Thyroid gland (tissue), 4 donors: ENCODE measurements at regions not wholly inside any gene's neighbourhood (a gene's known extent, or its start where the extent isn't known, plus 50 kb on each side); places are given as distances from the start of the nearest gene placed in this dataset.
A peak's percentile ranks its signal among the peaks of the same experiment; 100 is the strongest.

Experiments used
- DNase-seq, 2 donors: peaks; one replicate each; pipeline ENCODE4 v3.0.0-alpha.2; 2019
- H3K27ac ChIP-seq, 3 donors: fragments of 200-600 bp; sonication (generic); 1 replicate in 2 of 3; 2 replicates in 1 of 3; pipeline ENCODE4 v1.5.1; 2016 to 2019; ENCODE audit warnings: mild to moderate bottlenecking in 1 of 3, moderate library complexity in 1 of 3
- H3K27me3 ChIP-seq: fragments of 200-600 bp; sonication (generic); one replicate; pipeline ENCODE4 v1.5.1; 2019
- H3K36me3 ChIP-seq, 2 donors: fragments of 200-600 bp; sonication (generic); one replicate each; pipeline ENCODE4 v1.5.1; 2016 to 2019
- H3K4me1 ChIP-seq, 2 donors: fragments of 200-600 bp; sonication (generic); one replicate each; pipeline ENCODE4 v1.5.1; 2017 to 2019
- H3K4me3 ChIP-seq, 3 donors: fragments of 200-600 bp; sonication (generic); replicated peaks in 1 of 3; 1 replicate in 2 of 3; 2 replicates in 1 of 3; pipeline ENCODE4 v1.5.1; 2016; ENCODE audit warnings: mild to moderate bottlenecking in 1 of 3
- H3K9me3 ChIP-seq: fragments of 200-600 bp; sonication (generic); one replicate; pipeline ENCODE4 v1.5.1; 2017
- POLR2A ChIP-seq, 2 donors: fragments of 450-650 bp; IDR thresholded peaks; one replicate each; pipeline ENCODE4 v1.6.1; 2017; ENCODE audit warnings: antibody characterized with exemption in 2 of 2, mild to moderate bottlenecking in 2 of 2, moderate library complexity in 1 of 2
- WGBS, 2 donors: methylation state at CpG; one replicate each; pipeline ENCODE4 v1.1.5; 2017; 5-methylcytosine and 5-hydroxymethylcytosine counted together
- intact Hi-C: fragments of 100-400 bp; cut with DNase I; formaldehyde crosslinking; loops from one replicate; pipeline ENCODE4 v1.15.1; 2023
- TF ChIP-seq, protein P1 (sequence below), 6 experiments: fragments of 200-600 bp in 3 of 6; fragments of 450-650 bp in 3 of 6; sonication (generic) in 3 of 6; IDR thresholded peaks; one replicate each; pipeline ENCODE4 v1.5.1; 2016 to 2019; ENCODE audit warnings: antibody characterized with exemption in 6 of 6, mild to moderate bottlenecking in 2 of 6, inconsistent platforms in 1 of 6, moderate library complexity in 1 of 6

GRCh38 chr6:11298651-11299420 is 66.4 kb upstream of the NEDD9 start:
- Histone ChIP-seq H3K4me3 (no peak overlapping the region), H3K27ac (peak overlapping the region in 1 of 3 donors; percentile 18), H3K4me1 (peaks cover 8 to 10% of the 10 kb centered on the region in 2 donors), H3K36me3 (no peaks in the 10 kb centered on the region), H3K27me3 (no peaks in the 10 kb centered on the region), H3K9me3 (no peaks in the 10 kb centered on the region)
- 56 to 65% methylated on average over 6 to 9 of the region's 9 CpGs for WGBS, 2 donors
- intact Hi-C loops: no loop called here
- peak; percentile 67 to 71 for DNase-seq
- TF ChIP-seq POLR2A (IDR thresholded peaks at IDR 0.05): no peak
- TF ChIP-seq, protein P1, sequence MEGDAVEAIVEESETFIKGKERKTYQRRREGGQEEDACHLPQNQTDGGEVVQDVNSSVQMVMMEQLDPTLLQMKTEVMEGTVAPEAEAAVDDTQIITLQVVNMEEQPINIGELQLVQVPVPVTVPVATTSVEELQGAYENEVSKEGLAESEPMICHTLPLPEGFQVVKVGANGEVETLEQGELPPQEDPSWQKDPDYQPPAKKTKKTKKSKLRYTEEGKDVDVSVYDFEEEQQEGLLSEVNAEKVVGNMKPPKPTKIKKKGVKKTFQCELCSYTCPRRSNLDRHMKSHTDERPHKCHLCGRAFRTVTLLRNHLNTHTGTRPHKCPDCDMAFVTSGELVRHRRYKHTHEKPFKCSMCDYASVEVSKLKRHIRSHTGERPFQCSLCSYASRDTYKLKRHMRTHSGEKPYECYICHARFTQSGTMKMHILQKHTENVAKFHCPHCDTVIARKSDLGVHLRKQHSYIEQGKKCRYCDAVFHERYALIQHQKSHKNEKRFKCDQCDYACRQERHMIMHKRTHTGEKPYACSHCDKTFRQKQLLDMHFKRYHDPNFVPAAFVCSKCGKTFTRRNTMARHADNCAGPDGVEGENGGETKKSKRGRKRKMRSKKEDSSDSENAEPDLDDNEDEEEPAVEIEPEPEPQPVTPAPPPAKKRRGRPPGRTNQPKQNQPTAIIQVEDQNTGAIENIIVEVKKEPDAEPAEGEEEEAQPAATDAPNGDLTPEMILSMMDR (IDR thresholded peaks at IDR 0.05): no peak

DNA sequence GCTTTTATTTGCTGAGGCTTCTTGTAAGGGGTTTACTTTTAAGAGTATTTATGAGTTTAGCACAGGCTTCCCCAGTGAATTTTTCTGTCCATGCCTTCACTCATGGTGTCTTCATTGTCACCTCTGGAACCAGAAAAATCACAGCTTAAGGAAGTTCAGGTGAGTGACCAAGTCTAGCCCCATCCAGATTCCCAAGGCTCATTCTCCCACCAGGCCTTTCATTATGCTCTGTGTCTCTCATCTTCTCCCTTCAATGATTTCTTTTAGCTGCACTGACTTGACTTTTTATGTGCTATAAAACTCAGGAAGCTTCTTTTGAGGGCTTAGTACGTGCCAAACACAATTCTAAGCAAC is 64.9 kb upstream of the NEDD9 start:
- H3K36me3 ChIP-seq: no peaks in the 10 kb centered on the region
- no peak overlapping the region for H3K4me3 ChIP-seq
- no peaks in the 10 kb centered on the region for H3K27me3 ChIP-seq
- H3K9me3 ChIP-seq: no peaks in the 10 kb centered on the region
- intact Hi-C loops: no loop called here
- peaks cover 13 to 22% of the 10 kb centered on the region in 2 donors for H3K4me1 ChIP-seq
- 96 to 100% methylated on average over 1 of the region's 1 CpG for WGBS, 2 donors
- no peak for DNase-seq
- TF ChIP-seq, protein P1 (IDR thresholded peaks at IDR 0.05): no peak
- TF ChIP-seq POLR2A (IDR thresholded peaks at IDR 0.05): no peak
- no peak overlapping the region for H3K27ac ChIP-seq

DNA sequence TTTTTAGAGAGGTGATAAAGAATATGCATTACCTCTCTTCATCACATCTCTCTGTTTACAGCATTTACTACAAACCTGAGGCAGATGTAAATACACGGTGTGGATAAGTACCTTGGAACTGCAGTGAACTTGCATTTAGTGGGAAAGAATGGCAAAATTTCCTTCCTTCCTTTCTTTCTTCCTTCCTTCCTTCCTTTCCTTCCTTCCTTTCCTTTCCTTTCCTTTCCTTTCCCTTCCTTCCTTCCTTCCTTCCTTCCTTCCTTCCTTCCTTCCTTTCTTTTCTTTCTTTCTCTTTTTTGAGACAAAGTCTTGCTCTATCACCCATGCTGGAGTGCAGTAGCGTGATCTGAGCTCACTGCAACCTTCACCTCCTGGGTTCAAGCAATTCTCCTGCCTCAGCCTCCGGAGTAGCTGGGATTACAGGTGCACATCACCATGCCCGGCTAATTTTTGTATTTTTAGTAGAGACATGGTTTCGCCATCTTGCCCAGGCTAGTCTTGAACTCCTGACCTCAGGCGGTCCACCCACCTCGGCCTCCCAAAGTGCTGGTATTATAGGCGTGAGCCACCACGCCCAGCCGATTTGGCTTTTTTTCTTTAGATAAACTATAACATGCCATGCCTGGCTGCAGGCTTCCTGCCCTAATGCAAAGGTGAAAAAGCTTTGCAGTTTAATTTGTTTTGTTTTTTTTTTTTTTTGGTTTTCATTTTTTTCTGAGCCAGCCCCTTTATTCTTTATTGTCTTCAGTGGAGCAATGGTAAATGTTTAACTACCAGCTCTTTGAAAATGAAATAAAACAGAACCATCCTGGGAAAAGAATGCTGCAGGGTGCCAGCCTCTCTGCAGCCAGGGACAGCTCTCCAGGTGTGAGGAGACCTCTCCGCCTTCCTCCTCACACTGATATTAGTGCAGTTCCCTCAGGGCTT is 64.2 kb upstream of the NEDD9 start:
- no peak for DNase-seq
- 91 to 93% methylated on average over 11 of the region's 11 CpGs for WGBS, 2 donors

DNA sequence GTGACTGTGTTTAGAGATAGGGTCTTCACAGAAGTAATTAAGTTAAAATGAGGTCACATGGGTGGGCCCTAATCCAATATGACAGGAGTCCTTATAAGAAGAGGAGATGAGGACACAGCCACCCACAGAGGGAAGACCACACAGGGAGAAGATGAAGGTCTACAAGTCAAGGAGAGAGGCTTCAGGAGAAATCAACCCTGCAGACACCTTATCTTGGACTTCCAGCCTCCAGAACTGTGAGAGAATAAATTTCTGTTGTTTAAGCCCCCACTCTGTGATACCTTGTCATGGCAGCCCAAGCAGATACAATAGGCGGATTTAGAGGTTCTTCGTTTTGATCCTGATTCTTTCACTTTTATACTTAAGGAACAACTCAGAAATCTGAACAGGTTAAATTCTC is 63.5 kb upstream of the NEDD9 start:
- intact Hi-C loops: no loop called here
- 97 to 100% methylated on average over 2 of the region's 2 CpGs for WGBS, 2 donors
- no peak overlapping the region for H3K4me3 ChIP-seq
- no peaks in the 10 kb centered on the region for H3K9me3 ChIP-seq
- peaks cover 13 to 23% of the 10 kb centered on the region in 2 donors for H3K4me1 ChIP-seq
- DNase-seq: no peak
- H3K27ac ChIP-seq: no peak overlapping the region
- no peak for TF ChIP-seq POLR2A (IDR thresholded peaks at IDR 0.05)
- TF ChIP-seq, protein P1 (IDR thresholded peaks at IDR 0.05): no peak
- no peaks in the 10 kb centered on the region for H3K36me3 ChIP-seq
- H3K27me3 ChIP-seq: no peaks in the 10 kb centered on the region

More for the DNA sequence above, 64.2 kb upstream of the NEDD9 start:
- H3K9me3 ChIP-seq: no peaks in the 10 kb centered on the region
- intact Hi-C loops: no loop called here
- H3K36me3 ChIP-seq: no peaks in the 10 kb centered on the region
- H3K27me3 ChIP-seq: no peaks in the 10 kb centered on the region
- no peak overlapping the region for H3K27ac ChIP-seq
- H3K4me3 ChIP-seq: no peak overlapping the region
- H3K4me1 ChIP-seq: peaks cover 13 to 23% of the 10 kb centered on the region in 2 donors
- TF ChIP-seq, protein P1 (IDR thresholded peaks at IDR 0.05): no peak
- no peak for TF ChIP-seq POLR2A (IDR thresholded peaks at IDR 0.05)

- no peaks in the 10 kb centered on the region for H3K9me3 ChIP-seq
- no peaks in the 10 kb centered on the region for H3K27me3 ChIP-seq
- no peak overlapping the region for H3K27ac ChIP-seq
- TF ChIP-seq, protein P1 (IDR thresholded peaks at IDR 0.05): no peak
- no peak for TF ChIP-seq POLR2A (IDR thresholded peaks at IDR 0.05)
- H3K36me3 ChIP-seq: no peaks in the 10 kb centered on the region
- intact Hi-C loops: no loop called here
- peaks cover 8 to 18% of the 10 kb centered on the region in 2 donors for H3K4me1 ChIP-seq
- no peak for DNase-seq
- 90 to 93% methylated on average over 3 of the region's 3 CpGs for WGBS, 2 donors
- no peak overlapping the region for H3K4me3 ChIP-seq
Observed at GRCh38 chr6:11294228-11294627, 61.8 kb upstream of the NEDD9 start.
